WTC11 (cell line): ENCODE measurements at regions not wholly inside any gene's neighbourhood (a gene's known extent, or its start where the extent isn't known, plus 50 kb on each side); places are given as distances from the start of the nearest gene placed in this dataset.

Experiments used
- ATF2 ChIP-seq: sonication (generic); formaldehyde crosslinking; IDR thresholded peaks from 2 replicates; pipeline ENCODE4 v1.8.1; 2022; ENCODE audit warnings: low read depth, missing genetic modification reagents, borderline replicate concordance
- CBFB ChIP-seq: sonication (generic); formaldehyde crosslinking; IDR thresholded peaks from 2 replicates; pipeline ENCODE4 v1.8.1; 2022; ENCODE audit warnings: mild to moderate bottlenecking, low read depth, missing genetic modification reagents
- CTCF ChIP-seq: fragments of 200-600 bp; IDR thresholded peaks from 2 replicates; pipeline ENCODE4 v1.8.0; 2022; ENCODE audit warnings: antibody characterized with exemption
- ESRRA ChIP-seq: sonication (generic); formaldehyde crosslinking; IDR thresholded peaks from 2 replicates; pipeline ENCODE4 v1.8.1; 2022; ENCODE audit warnings: mild to moderate bottlenecking, missing genetic modification reagents, borderline replicate concordance
- FOXJ3 ChIP-seq: sonication (generic); formaldehyde crosslinking; IDR thresholded peaks from 2 replicates; pipeline ENCODE4 v1.9.0; 2021; ENCODE audit warnings: missing genetic modification reagents, mild to moderate bottlenecking, borderline replicate concordance
- NFYB ChIP-seq: sonication (generic); formaldehyde crosslinking; conservative IDR thresholded peaks from 2 replicates; pipeline ENCODE4 v1.8.0; 2022; ENCODE audit warnings: low read depth, missing genetic modification reagents
- NR2C2 ChIP-seq: sonication (generic); formaldehyde crosslinking; IDR thresholded peaks from 2 replicates; pipeline ENCODE4 v1.8.0; 2022; ENCODE audit warnings: mild to moderate bottlenecking, missing genetic modification reagents
- NR3C1 ChIP-seq: sonication (generic); formaldehyde crosslinking; conservative IDR thresholded peaks from 2 replicates; pipeline ENCODE4 v1.8.1; 2023; ENCODE audit warnings: low read depth, mild to moderate bottlenecking, missing genetic modification reagents
- USF2 ChIP-seq: sonication (generic); formaldehyde crosslinking; IDR thresholded peaks from 2 replicates; pipeline ENCODE4 v1.8.1; 2023; ENCODE audit warnings: mild to moderate bottlenecking, missing genetic modification reagents, moderate library complexity
- ZNF121 ChIP-seq: sonication (generic); formaldehyde crosslinking; IDR thresholded peaks from 2 replicates; pipeline ENCODE4 v1.8.0; 2023; ENCODE audit warnings: missing genetic modification reagents
- ZNF232 ChIP-seq: sonication (generic); formaldehyde crosslinking; IDR thresholded peaks from 2 replicates; pipeline ENCODE4 v1.8.0; 2022; ENCODE audit warnings: mild to moderate bottlenecking, missing genetic modification reagents
- ZNF281 ChIP-seq: sonication (generic); formaldehyde crosslinking; IDR thresholded peaks from 2 replicates; pipeline ENCODE4 v1.8.0; 2023; ENCODE audit warnings: mild to moderate bottlenecking, missing genetic modification reagents

- TF ChIP-seq USF2 (CRISPR knock-in tag) (no peak), FOXJ3 (CRISPR knock-in tag) (no peak), CTCF (no peak), ESRRA (CRISPR knock-in tag) (no peak), ZNF281 (CRISPR knock-in tag) (no peak), NFYB (CRISPR knock-in tag) (no peak), CBFB (CRISPR knock-in tag) (no peak), ATF2 (no peak), NR2C2 (no peak), ZNF121 (CRISPR knock-in tag) (no peak), NR3C1 (CRISPR knock-in tag) (no peak), ZNF232 (CRISPR knock-in tag) (no peak)
Measured at GRCh38 chr13:23963184-23963931, 66.1 kb upstream of the C1QTNF9B start.
